ENCODE measurements at regions not wholly inside any gene's neighbourhood (a gene's known extent, or its start where the extent isn't known, plus 50 kb on each side); places are given as distances from the start of the nearest gene placed in this dataset.

DNA sequence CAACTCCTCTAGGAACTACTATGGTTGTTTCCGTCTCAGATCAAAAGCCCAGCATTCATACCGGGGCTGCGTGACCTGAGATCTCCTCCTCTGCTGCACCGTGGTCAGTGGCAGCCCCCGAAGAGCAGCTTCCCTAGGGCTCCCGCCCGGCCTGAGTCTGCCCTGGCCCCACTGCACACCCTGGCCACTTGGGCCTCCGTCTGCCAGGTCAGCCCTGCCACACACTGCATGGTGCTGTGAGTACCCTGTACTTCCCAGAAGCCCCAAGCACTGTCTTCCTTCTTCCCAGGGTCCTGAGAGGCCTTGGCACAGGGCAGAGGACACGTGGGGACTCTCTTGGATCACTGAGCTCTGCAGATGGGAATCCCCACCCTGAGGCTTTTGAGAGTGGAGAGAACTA is 81.5 kb upstream of the GPC1 start:
- no peaks in the 10 kb centered on the region for H3K9me3 Mint-ChIP-seq
- no peak overlapping the region for H3K27ac ChIP-seq (ENCODE audit: low read depth, low read length)
- ChIA-PET POLR2A (no interaction called here), CTCF (no interaction called here)
- H3K9me3 ChIP-seq (ENCODE audit: low read length): no peaks in the 10 kb centered on the region
- no peaks in the 10 kb centered on the region for H3K4me1 ChIP-seq (ENCODE audit: insufficient read depth, low read length)
- H3K4me1 Mint-ChIP-seq: no peaks in the 10 kb centered on the region
- H3K4me3 ChIP-seq (ENCODE audit: low read length): no peak overlapping the region
- no peak overlapping the region for H3K4me3 Mint-ChIP-seq
- DNase-seq: no peak
- peak overlapping the region in 1 of 8 donors; percentile 74 for H3K27ac Mint-ChIP-seq
- no peaks in the 10 kb centered on the region for H3K36me3 ChIP-seq (ENCODE audit: insufficient read depth, low read length)
- peaks cover 4 to 19% of the 10 kb centered on the region in 2 donors for H3K27me3 Mint-ChIP-seq
- H3K36me3 Mint-ChIP-seq: no peaks in the 10 kb centered on the region
- no peaks in the 10 kb centered on the region for H3K27me3 ChIP-seq (ENCODE audit: insufficient read depth, low read length, poor library complexity, severe bottlenecking)

- CTCF ChIA-PET: no interaction called here
- Mint-ChIP-seq H3K27ac (peak overlapping the region in 1 of 8 donors; percentile 17), H3K27me3 (peaks cover 3 to 17% of the 10 kb centered on the region in 2 donors), H3K4me3 (no peak overlapping the region), H3K4me1 (no peaks in the 10 kb centered on the region), H3K9me3 (peaks cover 0 to 2% (median 0%) of the 10 kb centered on the region in 5 donors), H3K36me3 (no peaks in the 10 kb centered on the region)
- H3K27me3 ChIP-seq (ENCODE audit: insufficient read depth, low read length, poor library complexity, severe bottlenecking): no peaks in the 10 kb centered on the region
- POLR2A ChIA-PET: interaction anchor here (0.6 kb wide), 1 partner anchor 30 kb away, joined by 3 read pairs; no protein-coding TSS in a partner anchor
- no peak overlapping the region for H3K4me3 ChIP-seq (ENCODE audit: low read length)
- DNase-seq: peak in 1 of 5 donors; percentile 24
- no peaks in the 10 kb centered on the region for H3K9me3 ChIP-seq (ENCODE audit: low read length)
- no peaks in the 10 kb centered on the region for H3K4me1 ChIP-seq (ENCODE audit: insufficient read depth, low read length)
- H3K27ac ChIP-seq (ENCODE audit: low read depth, low read length): no peak overlapping the region
- H3K36me3 ChIP-seq (ENCODE audit: insufficient read depth, low read length): no peaks in the 10 kb centered on the region
These were observed 80.2 kb upstream of the GPC1 start for GRCh38 chr2:240355001-240355891.

- Mint-ChIP-seq H3K27ac (no peak overlapping the region), H3K4me3 (no peak overlapping the region), H3K36me3 (no peaks in the 10 kb centered on the region), H3K4me1 (no peaks in the 10 kb centered on the region), H3K9me3 (peaks cover 4 to 6% (median 5%) of the 10 kb centered on the region in 5 donors), H3K27me3 (peaks cover 3 to 14% of the 10 kb centered on the region in 2 donors)
- ChIA-PET CTCF (no interaction called here), POLR2A (no interaction called here)
- no peaks in the 10 kb centered on the region for H3K4me1 ChIP-seq (ENCODE audit: insufficient read depth, low read length)
- no peaks in the 10 kb centered on the region for H3K9me3 ChIP-seq (ENCODE audit: low read length)
- no peaks in the 10 kb centered on the region for H3K36me3 ChIP-seq (ENCODE audit: insufficient read depth, low read length)
- H3K27me3 ChIP-seq (ENCODE audit: insufficient read depth, low read length, poor library complexity, severe bottlenecking): no peaks in the 10 kb centered on the region
- no peak for DNase-seq
- H3K27ac ChIP-seq (ENCODE audit: low read depth, low read length): no peak overlapping the region
- H3K4me3 ChIP-seq (ENCODE audit: low read length): no peak overlapping the region
These were observed 79.5 kb upstream of the GPC1 start for GRCh38 chr2:240355962-240356361.

- Histone ChIP-seq H3K36me3 (ENCODE audit: insufficient read depth, low read length) (no peaks in the 10 kb centered on the region), H3K4me3 (ENCODE audit: low read length) (no peak overlapping the region), H3K9me3 (ENCODE audit: low read length) (no peaks in the 10 kb centered on the region), H3K27ac (ENCODE audit: low read depth, low read length) (no peak overlapping the region), H3K27me3 (ENCODE audit: insufficient read depth, low read length, poor library complexity, severe bottlenecking) (no peaks in the 10 kb centered on the region), H3K4me1 (ENCODE audit: insufficient read depth, low read length) (no peaks in the 10 kb centered on the region)
- Mint-ChIP-seq H3K4me3 (no peak overlapping the region), H3K36me3 (no peaks in the 10 kb centered on the region), H3K4me1 (no peaks in the 10 kb centered on the region), H3K27me3 (peaks cover 4 to 14% of the 10 kb centered on the region in 2 donors), H3K27ac (peak overlapping the region in 1 of 8 donors; percentile 82), H3K9me3 (peaks cover 6 to 9% (median 7%) of the 10 kb centered on the region in 5 donors)
- peak in 1 of 5 donors; percentile 1 for DNase-seq
- ChIA-PET CTCF (no interaction called here), POLR2A (no interaction called here)
These were observed 78.5 kb upstream of the GPC1 start for GRCh38 chr2:240356700-240357640.

DNA sequence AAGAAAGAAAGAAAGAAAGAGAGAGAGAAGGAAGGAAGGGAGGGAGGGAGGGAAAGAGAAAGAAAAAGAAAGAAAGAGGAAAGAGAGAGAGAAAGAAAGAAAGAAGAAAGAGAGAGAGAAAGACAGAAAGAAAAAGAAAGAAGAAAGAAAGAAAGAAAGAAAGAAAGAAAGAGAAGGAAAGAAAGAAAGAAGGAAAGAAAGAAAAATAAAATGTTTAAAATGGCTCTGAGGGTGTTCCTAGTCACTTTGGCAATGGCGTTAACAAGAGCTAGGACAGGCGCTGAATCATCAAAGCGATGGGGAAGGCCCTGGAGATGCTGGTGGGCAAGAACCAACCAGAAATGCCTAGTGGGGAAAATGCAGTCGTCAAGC is 77.8 kb upstream of the GPC1 start:
- POLR2A ChIA-PET: no interaction called here
- Mint-ChIP-seq H3K36me3 (no peaks in the 10 kb centered on the region), H3K4me3 (no peak overlapping the region), H3K27ac (no peak overlapping the region), H3K9me3 (peaks cover 6 to 9% (median 7%) of the 10 kb centered on the region in 5 donors), H3K4me1 (no peaks in the 10 kb centered on the region), H3K27me3 (peaks cover 4 to 9% of the 10 kb centered on the region in 2 donors)
- CTCF ChIA-PET: no interaction called here
- Histone ChIP-seq H3K9me3 (ENCODE audit: low read length) (no peaks in the 10 kb centered on the region), H3K4me1 (ENCODE audit: insufficient read depth, low read length) (no peaks in the 10 kb centered on the region), H3K27ac (ENCODE audit: low read depth, low read length) (no peak overlapping the region), H3K4me3 (ENCODE audit: low read length) (no peak overlapping the region), H3K27me3 (ENCODE audit: insufficient read depth, low read length, poor library complexity, severe bottlenecking) (no peaks in the 10 kb centered on the region), H3K36me3 (ENCODE audit: insufficient read depth, low read length) (no peaks in the 10 kb centered on the region)
- no peak for DNase-seq

DNA sequence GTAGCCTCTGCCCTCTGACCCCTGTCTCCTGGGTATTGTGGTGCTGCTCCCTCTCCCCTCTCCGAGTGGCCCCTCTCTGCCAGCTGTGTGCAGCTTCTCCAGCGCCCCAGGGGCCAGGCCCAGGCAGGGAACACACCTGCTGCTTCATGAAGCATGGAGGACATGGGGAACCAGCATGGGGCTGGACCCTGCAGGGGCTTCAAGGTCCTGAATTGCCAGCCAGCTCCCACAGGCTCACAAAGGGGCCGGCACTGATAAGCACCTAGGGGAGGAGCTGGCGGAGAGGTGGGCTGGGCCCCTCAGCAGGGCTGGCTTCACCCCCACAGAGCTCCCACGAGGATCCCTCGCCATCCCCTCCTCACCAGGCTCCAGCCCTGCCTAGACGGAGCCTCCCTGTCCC is 77.4 kb upstream of the GPC1 start:
- peak in 1 of 5 donors; percentile 43 for DNase-seq
- H3K36me3 Mint-ChIP-seq: no peaks in the 10 kb centered on the region
- POLR2A ChIA-PET: no interaction called here
- H3K9me3 Mint-ChIP-seq: peaks cover 6 to 9% (median 7%) of the 10 kb centered on the region in 5 donors
- H3K27ac Mint-ChIP-seq: no peak overlapping the region
- Histone ChIP-seq H3K27me3 (ENCODE audit: insufficient read depth, low read length, poor library complexity, severe bottlenecking) (no peaks in the 10 kb centered on the region), H3K9me3 (ENCODE audit: low read length) (no peaks in the 10 kb centered on the region), H3K4me3 (ENCODE audit: low read length) (no peak overlapping the region), H3K27ac (ENCODE audit: low read depth, low read length) (no peak overlapping the region), H3K36me3 (ENCODE audit: insufficient read depth, low read length) (no peaks in the 10 kb centered on the region), H3K4me1 (ENCODE audit: insufficient read depth, low read length) (no peaks in the 10 kb centered on the region)
- peaks cover 4 to 6% of the 10 kb centered on the region in 2 donors for H3K27me3 Mint-ChIP-seq
- H3K4me1 Mint-ChIP-seq: no peaks in the 10 kb centered on the region
- no peak overlapping the region for H3K4me3 Mint-ChIP-seq
- CTCF ChIA-PET: no interaction called here

GRCh38 chr2:240358821-240359397 is 76.6 kb upstream of the GPC1 start:
- DNase-seq: peak in 1 of 5 donors; percentile 12
- H3K4me3 Mint-ChIP-seq: no peak overlapping the region
- H3K4me1 Mint-ChIP-seq: no peaks in the 10 kb centered on the region
- Histone ChIP-seq H3K27me3 (ENCODE audit: insufficient read depth, low read length, poor library complexity, severe bottlenecking) (no peaks in the 10 kb centered on the region), H3K36me3 (ENCODE audit: insufficient read depth, low read length) (no peaks in the 10 kb centered on the region), H3K4me1 (ENCODE audit: insufficient read depth, low read length) (no peaks in the 10 kb centered on the region), H3K9me3 (ENCODE audit: low read length) (no peaks in the 10 kb centered on the region), H3K27ac (ENCODE audit: low read depth, low read length) (no peak overlapping the region), H3K4me3 (ENCODE audit: low read length) (no peak overlapping the region)
- CTCF ChIA-PET: no interaction called here
- H3K9me3 Mint-ChIP-seq: peaks cover 6 to 9% (median 7%) of the 10 kb centered on the region in 5 donors
- no peaks in the 10 kb centered on the region for H3K36me3 Mint-ChIP-seq
- POLR2A ChIA-PET: no interaction called here
- no peak overlapping the region for H3K27ac Mint-ChIP-seq
- H3K27me3 Mint-ChIP-seq: peaks cover 4 to 6% of the 10 kb centered on the region in 2 donors

GRCh38 chr2:240359695-240360094 is 75.8 kb upstream of the GPC1 start:
- H3K36me3 ChIP-seq (ENCODE audit: insufficient read depth, low read length): no peaks in the 10 kb centered on the region
- ChIA-PET CTCF (no interaction called here), POLR2A (no interaction called here)
- peaks cover 4 to 6% of the 10 kb centered on the region in 2 donors for H3K27me3 Mint-ChIP-seq
- H3K4me3 Mint-ChIP-seq: peak overlapping the region in 1 of 7 donors; percentile 59
- H3K27me3 ChIP-seq (ENCODE audit: insufficient read depth, low read length, poor library complexity, severe bottlenecking): no peaks in the 10 kb centered on the region
- no peak overlapping the region for H3K27ac Mint-ChIP-seq
- H3K4me3 ChIP-seq (ENCODE audit: low read length): no peak overlapping the region
- H3K4me1 ChIP-seq (ENCODE audit: insufficient read depth, low read length): no peaks in the 10 kb centered on the region
- H3K27ac ChIP-seq (ENCODE audit: low read depth, low read length): no peak overlapping the region
- H3K9me3 ChIP-seq (ENCODE audit: low read length): no peaks in the 10 kb centered on the region
- peaks cover 6 to 9% (median 7%) of the 10 kb centered on the region in 5 donors for H3K9me3 Mint-ChIP-seq
- DNase-seq: peak in 1 of 5 donors; percentile 26
- no peaks in the 10 kb centered on the region for H3K4me1 Mint-ChIP-seq
- H3K36me3 Mint-ChIP-seq: no peaks in the 10 kb centered on the region

Measured in CD8-positive, alpha-beta memory T cell (primary cell).